K562 (cell line): ENCODE measurements at regions not wholly inside any gene's neighbourhood (a gene's known extent, or its start where the extent isn't known, plus 50 kb on each side); places are given as distances from the start of the nearest gene placed in this dataset.

ENCODE experiments used
- C11orf30 ChIP-seq: fragments of 450-650 bp; IDR thresholded peaks from 2 replicates; pipeline ENCODE4 v1.6.1; 2016; ENCODE audit warnings: low read depth, mild to moderate bottlenecking
- FOXJ3 ChIP-seq: sonication (generic); formaldehyde crosslinking; IDR thresholded peaks from 2 replicates; pipeline ENCODE4 v1.4.0; 2020; ENCODE audit warnings: mild to moderate bottlenecking, missing genetic modification reagents
- POLR2B ChIP-seq: fragments of 450-650 bp; IDR thresholded peaks from 2 replicates; pipeline ENCODE4 v1.6.1; 2018; ENCODE audit warnings: low read depth; ENCODE audit not compliant: partially characterized antibody
- ZNF175 ChIP-seq: fragments of 200-800 bp; sonication (Bioruptor generic); IDR thresholded peaks from 2 replicates; pipeline ENCODE4 v1.6.1; 2016; ENCODE audit warnings: low read depth, mild to moderate bottlenecking, missing genetic modification characterization, missing compliant biosample characterization
- ZNF212 ChIP-seq: fragments of 450-650 bp; formaldehyde crosslinking; IDR thresholded peaks from 2 replicates; pipeline ENCODE4 v1.4.0; 2020; ENCODE audit warnings: mild to moderate bottlenecking
- TF ChIP-seq, protein P1 (sequence below), 2 experiments: fragments of 450-650 bp; IDR thresholded peaks; 2 replicates each; pipeline ENCODE4 v1.6.1; 2016; ENCODE audit warnings: mild to moderate bottlenecking in 2 of 2, borderline replicate concordance in 1 of 2, low read depth in 1 of 2, moderate library complexity in 1 of 2

DNA sequence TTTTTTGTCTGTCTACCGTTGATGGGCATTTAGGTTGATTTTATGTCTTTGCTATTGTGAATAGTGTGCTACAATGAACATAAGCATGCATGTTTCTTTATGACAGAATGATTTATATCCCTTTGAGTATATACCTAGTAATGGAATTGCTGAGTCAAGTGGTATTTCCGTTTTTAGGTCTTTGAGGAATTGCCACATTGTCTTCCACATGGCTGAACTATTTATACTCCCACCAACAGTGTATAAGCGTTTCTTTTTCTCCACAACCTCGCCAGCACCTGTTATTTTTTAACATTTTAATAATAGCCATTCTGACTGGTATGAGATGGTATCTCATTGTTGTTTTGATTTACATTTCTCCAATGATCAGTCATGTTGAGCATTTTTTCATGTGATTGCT, 89.6 kb upstream of the GALNT15 start (continued):
- TF ChIP-seq, protein P1, sequence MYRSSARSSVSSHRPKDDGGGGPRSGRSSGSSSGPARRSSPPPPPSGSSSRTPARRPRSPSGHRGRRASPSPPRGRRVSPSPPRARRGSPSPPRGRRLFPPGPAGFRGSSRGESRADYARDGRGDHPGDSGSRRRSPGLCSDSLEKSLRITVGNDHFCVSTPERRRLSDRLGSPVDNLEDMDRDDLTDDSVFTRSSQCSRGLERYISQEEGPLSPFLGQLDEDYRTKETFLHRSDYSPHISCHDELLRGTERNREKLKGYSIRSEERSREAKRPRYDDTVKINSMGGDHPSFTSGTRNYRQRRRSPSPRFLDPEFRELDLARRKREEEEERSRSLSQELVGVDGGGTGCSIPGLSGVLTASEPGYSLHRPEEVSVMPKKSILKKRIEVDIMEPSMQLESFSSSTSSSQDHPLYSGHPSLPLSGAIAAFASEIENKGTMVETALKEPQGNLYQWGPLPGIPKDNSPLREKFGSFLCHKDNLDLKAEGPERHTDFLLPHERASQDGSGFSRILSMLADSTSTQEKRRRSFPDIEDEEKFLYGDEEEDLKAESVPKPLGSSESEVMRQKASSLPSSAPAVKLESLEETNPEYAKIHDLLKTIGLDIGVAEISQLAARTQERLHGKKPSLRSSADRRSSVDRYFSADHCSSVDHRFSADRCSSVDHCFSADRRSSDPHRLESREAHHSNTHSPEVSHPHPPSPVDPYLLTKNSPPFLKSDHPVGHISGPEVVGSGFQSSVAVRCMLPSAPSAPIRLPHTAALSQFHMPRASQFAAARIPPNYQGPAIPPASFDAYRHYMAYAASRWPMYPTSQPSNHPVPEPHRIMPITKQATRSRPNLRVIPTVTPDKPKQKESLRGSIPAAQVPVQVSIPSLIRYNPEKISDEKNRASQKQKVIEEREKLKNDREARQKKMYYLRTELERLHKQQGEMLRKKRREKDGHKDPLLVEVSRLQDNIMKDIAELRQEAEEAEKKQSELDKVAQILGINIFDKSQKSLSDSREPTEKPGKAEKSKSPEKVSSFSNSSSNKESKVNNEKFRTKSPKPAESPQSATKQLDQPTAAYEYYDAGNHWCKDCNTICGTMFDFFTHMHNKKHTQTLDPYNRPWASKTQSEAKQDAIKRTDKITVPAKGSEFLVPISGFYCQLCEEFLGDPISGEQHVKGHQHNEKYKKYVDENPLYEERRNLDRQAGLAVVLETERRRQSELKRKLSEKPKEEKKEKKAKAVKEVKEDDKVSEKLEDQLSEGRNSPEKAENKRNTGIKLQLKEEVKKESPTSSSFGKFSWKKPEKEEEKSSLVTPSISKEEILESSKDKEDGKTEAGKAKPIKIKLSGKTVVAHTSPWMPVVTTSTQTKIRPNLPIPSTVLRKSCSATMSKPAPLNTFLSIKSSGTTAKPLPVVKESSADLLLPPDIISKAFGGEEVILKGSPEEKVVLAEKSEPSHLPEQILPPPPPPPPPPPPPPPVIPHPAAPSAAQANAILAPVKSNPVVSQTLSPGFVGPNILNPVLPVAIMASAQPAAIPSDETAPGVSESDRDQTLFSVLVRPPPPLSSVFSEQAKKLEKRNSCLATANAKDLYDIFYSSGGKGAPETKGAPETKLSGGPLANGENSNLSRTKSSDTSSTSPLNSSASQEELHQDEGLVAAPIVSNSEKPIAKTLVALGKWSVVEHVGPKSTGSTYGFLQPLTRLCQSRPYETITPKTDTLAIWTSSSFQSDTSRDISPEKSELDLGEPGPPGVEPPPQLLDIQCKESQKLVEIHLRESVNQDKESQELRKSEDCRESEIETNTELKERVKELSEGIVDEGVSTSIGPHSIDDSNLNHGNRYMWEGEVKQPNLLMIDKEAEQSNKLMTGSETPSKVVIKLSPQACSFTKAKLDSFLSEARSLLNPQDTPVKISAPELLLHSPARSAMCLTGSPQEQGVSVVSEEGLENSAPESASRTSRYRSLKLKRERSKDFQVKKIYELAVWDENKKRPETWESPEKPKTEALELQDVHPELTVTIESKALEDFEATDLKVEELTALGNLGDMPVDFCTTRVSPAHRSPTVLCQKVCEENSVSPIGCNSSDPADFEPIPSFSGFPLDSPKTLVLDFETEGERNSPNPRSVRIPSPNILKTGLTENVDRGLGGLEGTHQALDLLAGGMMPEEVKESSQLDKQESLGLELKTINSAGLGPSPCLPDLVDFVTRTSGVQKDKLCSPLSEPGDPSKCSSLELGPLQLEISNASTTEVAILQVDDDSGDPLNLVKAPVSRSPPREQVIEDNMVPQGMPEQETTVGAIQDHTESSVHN (IDR thresholded peaks at IDR 0.05; ENCODE audit: borderline replicate concordance in 1 of 2, low read depth in 1 of 2) = no peak
- TF ChIP-seq POLR2B (no peak), FOXJ3 (CRISPR knock-in tag) (no peak), ZNF212 (no peak), C11orf30 (peak; percentile 44; the same call in 1 of the 2 replicates), ZNF175 (CRISPR knock-in tag) (no peak)
